Testis (tissue), 2 donors: ENCODE measurements at regions not wholly inside any gene's neighbourhood (a gene's known extent, or its start where the extent isn't known, plus 50 kb on each side); places are given as distances from the start of the nearest gene placed in this dataset.

Experiments
- DNase-seq: peaks from one replicate; pipeline ENCODE4 v3.0.0-alpha.2; 2019
- H3K27ac ChIP-seq, 2 donors: fragments of 200-600 bp; sonication (generic); one replicate each; pipeline ENCODE4 v1.5.1; 2019
- H3K27me3 ChIP-seq: fragments of 200-600 bp; sonication (generic); one replicate; pipeline ENCODE4 v1.5.1; 2019
- H3K36me3 ChIP-seq: fragments of 200-600 bp; sonication (generic); one replicate; pipeline ENCODE4 v1.5.1; 2017; ENCODE audit warnings: low read depth; ENCODE audit errors: missing control alignments
- H3K4me1 ChIP-seq: fragments of 200-600 bp; sonication (generic); one replicate; pipeline ENCODE4 v1.5.1; 2019
- H3K4me3 ChIP-seq, 2 donors: fragments of 200-600 bp; sonication (generic); one replicate each; pipeline ENCODE4 v1.5.1; 2017 to 2019
- H3K9me3 ChIP-seq: fragments of 200-600 bp; sonication (generic); one replicate; pipeline ENCODE4 v1.5.1; 2017
- POLR2A ChIP-seq: fragments of 450-650 bp; IDR thresholded peaks from one replicate; pipeline ENCODE4 v1.6.1; 2017; ENCODE audit warnings: antibody characterized with exemption, mild to moderate bottlenecking, moderate library complexity
- WGBS, 2 donors: methylation state at CpG; one replicate each; pipeline ENCODE4 v1.1.5; 2018; 5-methylcytosine and 5-hydroxymethylcytosine counted together
- intact Hi-C: fragments of 100-400 bp; cut with DNase I; formaldehyde crosslinking; loops from one replicate; pipeline ENCODE4 v1.15.1; 2023; ENCODE audit warnings: low total_unique reads
- TF ChIP-seq, protein P1 (sequence below), 3 experiments: fragments of 450-650 bp in 2 of 3; fragments of 200-600 bp in 1 of 3; sonication (generic) in 1 of 3; IDR thresholded peaks; one replicate each; pipeline ENCODE4 v1.5.1; 2016 to 2019; ENCODE audit warnings: antibody characterized with exemption in 3 of 3, mild to moderate bottlenecking in 2 of 3, moderate library complexity in 1 of 3

DNA sequence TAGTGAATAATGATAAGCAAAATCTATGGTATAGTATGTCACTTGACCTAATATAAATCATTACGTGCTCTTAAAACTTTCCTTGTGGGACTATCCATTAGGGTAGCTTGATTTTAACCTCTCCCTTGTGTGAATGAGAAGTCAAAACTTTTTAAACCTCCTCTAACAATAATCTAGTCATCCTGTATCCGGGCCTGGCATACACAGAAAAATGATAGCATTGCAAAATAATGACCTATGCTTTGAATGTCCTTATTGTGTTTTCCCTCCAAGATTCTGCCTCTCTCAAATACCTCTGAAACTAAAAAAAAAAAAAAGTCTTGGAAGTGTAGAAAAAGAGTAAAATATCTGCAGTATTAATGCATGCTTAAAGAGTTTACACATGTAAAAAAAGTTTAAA lies 250.0 kb upstream of the NDST3 start:
- H3K36me3 ChIP-seq: no peaks in the 10 kb centered on the region
- H3K9me3 ChIP-seq: no peaks in the 10 kb centered on the region
- intact Hi-C loops: no loop called here
- no peak overlapping the region for H3K27ac ChIP-seq
- H3K4me1 ChIP-seq: no peaks in the 10 kb centered on the region
- no peaks in the 10 kb centered on the region for H3K27me3 ChIP-seq
- H3K4me3 ChIP-seq: no peak overlapping the region
- TF ChIP-seq POLR2A: no peak
- TF ChIP-seq, protein P1, sequence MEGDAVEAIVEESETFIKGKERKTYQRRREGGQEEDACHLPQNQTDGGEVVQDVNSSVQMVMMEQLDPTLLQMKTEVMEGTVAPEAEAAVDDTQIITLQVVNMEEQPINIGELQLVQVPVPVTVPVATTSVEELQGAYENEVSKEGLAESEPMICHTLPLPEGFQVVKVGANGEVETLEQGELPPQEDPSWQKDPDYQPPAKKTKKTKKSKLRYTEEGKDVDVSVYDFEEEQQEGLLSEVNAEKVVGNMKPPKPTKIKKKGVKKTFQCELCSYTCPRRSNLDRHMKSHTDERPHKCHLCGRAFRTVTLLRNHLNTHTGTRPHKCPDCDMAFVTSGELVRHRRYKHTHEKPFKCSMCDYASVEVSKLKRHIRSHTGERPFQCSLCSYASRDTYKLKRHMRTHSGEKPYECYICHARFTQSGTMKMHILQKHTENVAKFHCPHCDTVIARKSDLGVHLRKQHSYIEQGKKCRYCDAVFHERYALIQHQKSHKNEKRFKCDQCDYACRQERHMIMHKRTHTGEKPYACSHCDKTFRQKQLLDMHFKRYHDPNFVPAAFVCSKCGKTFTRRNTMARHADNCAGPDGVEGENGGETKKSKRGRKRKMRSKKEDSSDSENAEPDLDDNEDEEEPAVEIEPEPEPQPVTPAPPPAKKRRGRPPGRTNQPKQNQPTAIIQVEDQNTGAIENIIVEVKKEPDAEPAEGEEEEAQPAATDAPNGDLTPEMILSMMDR (IDR thresholded peaks at IDR 0.05): no peak
- WGBS, 2 donors: 56 to 67% methylated on average over 2 of the region's 2 CpGs
- no peak for DNase-seq

DNA sequence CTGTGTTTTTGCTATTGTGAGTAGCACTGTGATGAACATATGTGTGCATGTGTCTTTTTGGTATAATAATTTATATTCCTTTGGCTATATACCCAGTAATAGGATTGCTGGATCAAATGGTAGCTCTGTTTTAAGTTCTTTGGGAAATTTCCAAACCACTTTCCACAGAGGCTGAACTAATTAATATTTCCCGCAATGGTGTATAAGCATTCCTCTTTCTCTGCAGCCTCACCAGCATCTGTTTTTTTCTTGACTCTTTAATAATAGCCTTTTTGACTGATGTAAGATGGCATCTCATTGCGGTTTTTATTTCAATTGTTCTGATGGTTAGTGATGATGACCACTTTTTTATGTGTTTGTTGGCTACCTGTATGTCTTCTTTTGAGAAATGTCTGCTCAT lies 247.7 kb upstream of the NDST3 start:
- Histone ChIP-seq H3K36me3 (no peaks in the 10 kb centered on the region), H3K4me1 (no peaks in the 10 kb centered on the region), H3K9me3 (no peaks in the 10 kb centered on the region), H3K27me3 (no peaks in the 10 kb centered on the region), H3K4me3 (no peak overlapping the region), H3K27ac (no peak overlapping the region)
- TF ChIP-seq POLR2A: no peak
- TF ChIP-seq, protein P1 (IDR thresholded peaks at IDR 0.05): no peak
- DNase-seq: no peak
- intact Hi-C loops: no loop called here
- WGBS, 2 donors: 91 to 93% methylated on average over 2 of the region's 2 CpGs

DNA sequence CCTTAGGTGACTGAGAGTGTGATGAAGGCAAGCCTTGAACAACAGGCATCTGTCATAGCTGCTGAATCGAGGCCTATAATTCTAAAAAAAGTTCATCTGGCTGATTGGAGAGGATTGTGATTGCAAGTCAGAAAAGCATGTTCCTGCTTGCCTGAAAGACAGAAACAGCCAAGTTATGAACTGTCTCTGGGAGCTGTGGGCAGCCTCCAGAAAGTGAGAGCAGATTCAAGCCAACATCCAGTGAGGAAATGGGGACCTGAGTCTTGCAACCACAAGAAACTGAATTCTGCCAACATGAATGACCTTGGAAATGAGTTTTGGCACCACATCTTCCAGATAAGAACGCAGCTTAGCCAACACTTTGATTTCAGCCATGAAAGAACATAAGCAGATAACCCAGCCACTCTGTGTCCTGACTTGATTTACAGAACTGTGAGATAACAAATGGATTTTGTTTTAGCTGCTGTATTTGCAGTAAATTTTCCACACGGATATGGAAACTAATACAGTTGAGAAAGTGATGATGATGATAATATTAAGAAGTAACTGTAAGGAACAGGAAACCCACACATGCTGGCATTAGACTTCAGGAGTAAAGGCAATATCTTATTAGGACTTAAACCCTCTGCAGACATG lies 240.3 kb upstream of the NDST3 start:
- no peaks in the 10 kb centered on the region for H3K27me3 ChIP-seq
- no peak for DNase-seq
- no peaks in the 10 kb centered on the region for H3K36me3 ChIP-seq
- no peaks in the 10 kb centered on the region for H3K4me1 ChIP-seq
- no peaks in the 10 kb centered on the region for H3K9me3 ChIP-seq
- H3K27ac ChIP-seq: no peak overlapping the region
- no peak overlapping the region for H3K4me3 ChIP-seq
- intact Hi-C loops: no loop called here
- WGBS, 2 donors: 28 to 29% methylated on average over 3 of the region's 3 CpGs
- TF ChIP-seq, protein P1 (IDR thresholded peaks at IDR 0.05): no peak
- no peak for TF ChIP-seq POLR2A

DNA sequence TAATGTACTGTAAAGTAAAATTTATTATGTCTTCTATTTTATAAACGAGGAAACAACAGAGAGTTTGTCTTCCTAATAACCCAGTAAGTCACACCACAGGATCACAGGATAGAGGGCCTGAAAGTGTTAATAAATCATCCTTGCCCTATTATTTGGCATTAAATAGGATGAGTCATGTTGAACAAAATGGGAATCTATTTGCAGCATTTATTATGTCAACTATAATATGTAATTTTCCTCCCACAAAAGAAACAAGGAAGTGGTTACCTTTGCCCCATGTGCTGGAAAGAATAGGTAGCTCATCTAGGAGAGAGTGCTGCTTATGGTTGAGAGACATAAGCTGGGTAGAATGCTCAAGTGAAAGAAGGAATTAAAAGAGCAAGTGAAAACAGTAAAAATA lies 237.6 kb upstream of the NDST3 start:
- intact Hi-C loops: no loop called here
- DNase-seq: no peak
- no peaks in the 10 kb centered on the region for H3K36me3 ChIP-seq
- TF ChIP-seq, protein P1 (IDR thresholded peaks at IDR 0.05): no peak
- no peak for TF ChIP-seq POLR2A
- no peaks in the 10 kb centered on the region for H3K4me1 ChIP-seq
- no peak overlapping the region for H3K27ac ChIP-seq
- no peak overlapping the region for H3K4me3 ChIP-seq
- H3K27me3 ChIP-seq: no peaks in the 10 kb centered on the region
- 50 to 54% methylated on average over 1 of the region's 1 CpG for whole genome bisulfite sequencing, 2 donors
- H3K9me3 ChIP-seq: no peaks in the 10 kb centered on the region

DNA sequence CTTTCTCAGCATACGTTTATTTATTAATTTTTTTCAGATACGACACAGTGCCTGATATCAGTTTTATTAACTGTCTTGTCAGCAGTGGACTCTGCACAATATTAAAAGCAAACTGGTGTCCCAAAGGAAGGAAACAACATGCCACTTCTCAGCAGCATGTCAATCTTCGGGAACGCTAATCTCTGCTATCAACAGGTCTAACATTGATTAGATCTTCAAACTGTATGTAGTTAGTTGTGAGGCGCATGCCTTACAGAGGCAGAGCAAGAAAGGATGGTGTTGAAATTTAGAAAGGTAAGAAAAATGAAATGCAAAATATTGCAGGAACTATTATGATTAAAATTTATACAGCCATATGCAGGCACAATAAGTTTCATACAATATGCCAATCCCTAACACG lies 233.7 kb upstream of the NDST3 start:
- Histone ChIP-seq H3K36me3 (no peaks in the 10 kb centered on the region), H3K4me1 (no peaks in the 10 kb centered on the region), H3K4me3 (no peak overlapping the region), H3K27ac (no peak overlapping the region), H3K27me3 (no peaks in the 10 kb centered on the region), H3K9me3 (no peaks in the 10 kb centered on the region)
- WGBS, 2 donors: 69 to 87% methylated on average over 6 of the region's 6 CpGs
- DNase-seq: no peak
- intact Hi-C loops: no loop called here
- no peak for TF ChIP-seq POLR2A
